ENCODE measurements at regions not wholly inside any gene's neighbourhood (a gene's known extent, or its start where the extent isn't known, plus 50 kb on each side); places are given as distances from the start of the nearest gene placed in this dataset.

DNA sequence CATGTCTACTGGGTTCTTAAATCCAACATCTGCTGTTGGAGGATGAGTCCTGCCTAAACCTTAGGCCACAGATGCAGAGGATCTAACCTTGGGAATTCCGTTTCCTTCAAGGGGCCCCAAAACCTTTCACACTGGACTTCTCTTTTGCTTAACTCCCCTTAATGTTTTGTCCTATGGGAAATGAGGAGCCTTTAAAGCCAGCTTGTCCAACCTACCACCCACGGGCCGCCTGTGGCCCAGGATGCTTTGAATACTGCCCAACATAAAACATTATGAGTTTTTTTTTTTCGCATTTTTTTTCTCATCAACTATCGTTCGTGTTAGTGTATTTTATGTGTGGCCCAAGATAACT is 157.2 kb upstream of the SLC1A4 start:
- no peak overlapping the region for H3K4me3 ChIP-seq (ENCODE audit: low read length)
- TF ChIP-seq, protein P1, sequence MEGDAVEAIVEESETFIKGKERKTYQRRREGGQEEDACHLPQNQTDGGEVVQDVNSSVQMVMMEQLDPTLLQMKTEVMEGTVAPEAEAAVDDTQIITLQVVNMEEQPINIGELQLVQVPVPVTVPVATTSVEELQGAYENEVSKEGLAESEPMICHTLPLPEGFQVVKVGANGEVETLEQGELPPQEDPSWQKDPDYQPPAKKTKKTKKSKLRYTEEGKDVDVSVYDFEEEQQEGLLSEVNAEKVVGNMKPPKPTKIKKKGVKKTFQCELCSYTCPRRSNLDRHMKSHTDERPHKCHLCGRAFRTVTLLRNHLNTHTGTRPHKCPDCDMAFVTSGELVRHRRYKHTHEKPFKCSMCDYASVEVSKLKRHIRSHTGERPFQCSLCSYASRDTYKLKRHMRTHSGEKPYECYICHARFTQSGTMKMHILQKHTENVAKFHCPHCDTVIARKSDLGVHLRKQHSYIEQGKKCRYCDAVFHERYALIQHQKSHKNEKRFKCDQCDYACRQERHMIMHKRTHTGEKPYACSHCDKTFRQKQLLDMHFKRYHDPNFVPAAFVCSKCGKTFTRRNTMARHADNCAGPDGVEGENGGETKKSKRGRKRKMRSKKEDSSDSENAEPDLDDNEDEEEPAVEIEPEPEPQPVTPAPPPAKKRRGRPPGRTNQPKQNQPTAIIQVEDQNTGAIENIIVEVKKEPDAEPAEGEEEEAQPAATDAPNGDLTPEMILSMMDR (IDR thresholded peaks at IDR 0.05; ENCODE audit: insufficient read depth, low read depth, low read length, missing control alignments) = no peak
- DNase-seq (ENCODE audit: low read depth) = no peak

DNA sequence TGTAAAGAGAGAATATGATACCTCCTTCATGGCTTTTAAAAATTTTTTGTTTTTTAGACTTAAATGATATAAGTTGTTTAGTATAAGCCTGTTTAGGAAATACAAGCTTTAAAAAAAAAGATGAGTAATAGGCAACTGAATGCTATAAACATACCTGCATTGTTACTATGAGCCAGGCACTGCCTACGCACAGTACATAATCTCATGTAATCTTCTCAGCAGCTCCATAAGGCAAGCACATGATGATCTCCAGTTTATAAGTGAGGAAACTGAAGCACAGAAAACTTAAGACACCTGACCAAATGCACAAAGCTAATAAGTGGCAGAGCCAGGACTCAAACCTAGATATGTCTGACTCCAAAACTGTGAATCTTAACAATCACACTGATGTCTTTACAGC is 156.3 kb upstream of the SLC1A4 start:
- TF ChIP-seq, protein P1 (IDR thresholded peaks at IDR 0.05; ENCODE audit: insufficient read depth, low read depth, low read length, missing control alignments) = no peak
- peak; percentile 63 for DNase-seq (ENCODE audit: low read depth)

DNA sequence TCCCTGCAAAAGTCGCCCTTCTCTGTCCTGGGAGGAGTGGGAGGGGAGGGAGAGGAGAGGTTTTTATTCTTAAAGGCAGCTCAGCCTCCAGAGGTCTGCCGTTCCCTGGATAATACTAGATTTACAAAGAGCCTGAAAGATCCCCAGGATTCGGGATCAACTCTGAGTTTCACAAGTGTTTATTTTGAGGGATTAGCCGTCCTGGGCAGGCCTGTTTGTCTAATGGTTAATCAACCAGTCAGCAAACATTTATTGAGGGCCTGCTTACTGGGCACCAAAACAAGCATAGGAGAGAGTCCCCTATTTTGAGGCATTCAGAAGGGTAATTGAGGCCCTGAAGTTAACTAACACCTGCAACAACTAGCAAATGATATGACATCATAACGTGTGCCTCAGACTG is 152.6 kb upstream of the SLC1A4 start:
- DNase-seq (ENCODE audit: low read depth) = no peak
- TF ChIP-seq, protein P1 (IDR thresholded peaks at IDR 0.05; ENCODE audit: insufficient read depth, low read depth, low read length, missing control alignments) = no peak
- no peak overlapping the region for H3K4me3 ChIP-seq (ENCODE audit: low read length)

More for the DNA sequence above, 156.3 kb upstream of the SLC1A4 start:
- H3K4me3 ChIP-seq (ENCODE audit: low read length) = no peak overlapping the region

DNA sequence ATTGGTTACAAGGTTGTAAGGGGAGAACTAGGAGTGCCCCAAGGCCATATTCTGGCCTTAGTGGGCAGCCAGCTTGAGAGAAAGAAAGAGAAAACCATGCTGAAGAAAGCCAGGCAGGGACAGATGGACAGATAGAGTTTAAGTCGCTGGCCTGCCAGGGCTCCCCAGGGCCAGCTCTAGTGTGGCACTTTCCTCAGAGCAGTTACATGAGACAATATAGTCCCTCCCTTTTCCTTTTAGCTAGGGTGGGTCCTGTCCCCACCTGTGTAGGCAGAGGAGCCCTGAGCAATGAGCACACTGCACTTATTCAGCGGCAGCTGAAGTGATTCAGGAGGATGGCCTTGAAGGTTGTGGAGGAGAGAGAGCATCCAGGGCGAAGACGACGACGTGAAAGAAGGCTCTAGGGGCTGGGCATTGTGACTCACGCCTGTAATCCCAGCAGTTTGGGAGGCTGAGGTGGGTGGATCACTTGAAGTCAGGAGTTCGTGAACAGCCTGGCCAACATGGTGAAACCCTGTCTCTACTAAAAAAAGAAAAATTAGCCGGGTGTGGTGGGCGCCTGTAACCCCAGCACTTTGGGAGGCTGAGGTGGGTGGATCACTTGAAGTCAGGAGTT is 152.0 kb upstream of the SLC1A4 start:
- TF ChIP-seq, protein P1 (IDR thresholded peaks at IDR 0.05; ENCODE audit: insufficient read depth, low read depth, low read length, missing control alignments) = no peak
- H3K4me3 ChIP-seq (ENCODE audit: low read length) = no peak overlapping the region
- peak; percentile 92 for DNase-seq (ENCODE audit: low read depth)

DNA sequence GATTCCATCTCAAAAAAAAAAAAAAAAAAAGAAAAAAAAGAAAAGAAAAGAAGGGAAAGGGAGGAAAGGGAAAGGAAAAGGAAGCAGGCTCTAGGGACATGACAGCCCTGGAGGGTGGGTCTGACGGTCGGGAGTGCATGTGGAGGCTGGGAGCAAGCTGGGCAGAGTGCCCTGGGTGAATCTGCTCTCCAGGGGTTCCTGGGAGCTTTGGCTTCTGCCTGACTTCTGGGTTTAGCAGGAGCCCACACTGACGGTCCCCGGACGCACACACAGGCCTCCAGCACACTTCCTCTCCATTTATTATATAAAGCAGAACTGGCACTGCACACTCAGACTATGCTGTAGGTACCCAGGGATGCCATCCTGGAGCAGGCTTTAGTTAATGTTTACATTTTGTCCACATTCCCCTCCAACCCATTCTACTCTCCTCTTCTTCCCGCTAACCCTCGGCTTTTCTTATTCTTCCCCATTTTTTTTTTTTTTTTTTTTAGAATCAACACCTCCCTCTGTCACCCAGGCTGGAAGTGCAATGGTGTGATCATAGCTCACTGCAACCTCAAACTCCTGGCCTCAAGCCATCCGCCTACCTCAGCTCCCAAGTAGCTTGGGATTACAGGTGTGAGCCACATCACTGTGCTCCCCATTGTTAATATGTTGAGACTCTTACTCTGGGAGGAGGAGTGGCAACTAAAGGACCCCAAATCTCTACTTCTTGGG is 151.1 kb upstream of the SLC1A4 start:
- no peak overlapping the region for H3K4me3 ChIP-seq (ENCODE audit: low read length)
- peak; percentile 93 for DNase-seq (ENCODE audit: low read depth)
- TF ChIP-seq, protein P1 (IDR thresholded peaks at IDR 0.05; ENCODE audit: insufficient read depth, low read depth, low read length, missing control alignments) = no peak

DNA sequence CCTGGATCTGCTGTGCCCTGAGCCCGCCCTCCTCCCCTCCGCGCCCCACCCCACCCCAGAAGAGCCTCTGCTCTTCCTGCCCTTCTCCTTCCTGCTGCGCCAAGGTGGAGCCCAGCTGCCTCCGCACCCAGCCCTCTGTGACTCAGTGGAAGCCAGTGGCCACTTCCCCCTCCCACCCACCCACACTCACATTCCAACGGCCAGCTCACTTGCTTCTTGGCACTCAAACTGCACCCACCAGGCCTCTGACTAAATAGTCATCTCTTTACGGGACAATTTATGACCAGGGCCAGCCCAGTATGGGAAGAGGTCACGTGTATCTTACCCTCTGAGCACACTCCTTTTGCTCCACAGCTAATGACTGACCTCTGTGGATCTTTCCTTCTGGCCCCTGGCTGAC is 150.4 kb upstream of the SLC1A4 start:
- TF ChIP-seq, protein P1 (IDR thresholded peaks at IDR 0.05; ENCODE audit: insufficient read depth, low read depth, low read length, missing control alignments) = no peak
- DNase-seq (ENCODE audit: low read depth) = peak; percentile 95
- no peak overlapping the region for H3K4me3 ChIP-seq (ENCODE audit: low read length)

DNA sequence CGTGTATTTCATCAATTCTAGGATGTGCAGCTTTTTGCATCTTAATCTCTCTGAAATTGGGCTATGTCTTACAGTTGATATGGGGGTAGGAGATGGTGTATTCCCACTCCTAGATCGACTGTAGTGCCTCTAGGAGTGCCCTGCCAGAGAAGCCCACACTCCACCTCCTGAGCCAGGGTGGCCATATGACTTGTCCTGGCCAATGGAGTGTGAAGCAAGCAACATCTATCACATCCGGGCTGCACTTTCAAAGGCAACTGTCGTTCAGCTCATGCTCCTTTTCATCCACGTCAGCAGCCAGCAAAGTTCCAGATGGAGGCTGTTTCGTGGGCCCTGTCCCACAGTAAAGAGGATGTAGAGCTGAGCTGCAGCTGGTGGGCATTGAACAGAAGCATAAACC is 149.4 kb upstream of the SLC1A4 start:
- no peak for DNase-seq (ENCODE audit: low read depth)
- TF ChIP-seq, protein P1 (IDR thresholded peaks at IDR 0.05; ENCODE audit: insufficient read depth, low read depth, low read length, missing control alignments) = no peak

More for the DNA sequence above, 149.4 kb upstream of the SLC1A4 start:
- no peak overlapping the region for H3K4me3 ChIP-seq (ENCODE audit: low read length)
